HS-5 (cell line): ENCODE measurements at regions not wholly inside any gene's neighbourhood (a gene's known extent, or its start where the extent isn't known, plus 50 kb on each side); places are given as distances from the start of the nearest gene placed in this dataset.

Source experiments
- DNase-seq: peaks from one replicate; pipeline ENCODE4 v3.0.0-alpha.2; 2012; ENCODE audit warnings: low read depth

- no peak for DNase-seq
These were observed 60.1 kb upstream of the RAB4A start for GRCh38 chr1:229210844-229211243.

DNA sequence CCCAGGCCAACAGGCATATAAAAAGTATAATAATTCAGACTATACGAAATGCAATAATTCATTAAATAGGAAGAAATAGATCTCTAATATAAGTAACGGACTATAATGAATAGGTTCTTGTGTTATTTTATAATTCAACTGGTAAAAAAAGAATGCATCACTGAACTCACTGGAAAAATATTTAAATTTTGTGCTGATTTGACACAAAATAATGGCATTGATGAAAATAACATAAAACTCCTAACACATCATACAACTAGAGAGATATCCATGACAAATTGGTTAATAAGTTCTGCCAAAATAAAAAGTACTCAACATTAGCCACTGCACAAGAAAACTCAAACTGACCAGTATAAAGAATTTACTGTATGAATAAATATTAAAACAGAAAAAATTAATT lies 57.1 kb upstream of the RAB4A start:
- no peak for DNase-seq

- no peak for DNase-seq
These were observed 53.2 kb upstream of the RAB4A start for GRCh38 chr1:229217716-229218115.

- DNase-seq = no peak
These were observed 52.3 kb upstream of the RAB4A start for GRCh38 chr1:229218612-229219025.

DNA sequence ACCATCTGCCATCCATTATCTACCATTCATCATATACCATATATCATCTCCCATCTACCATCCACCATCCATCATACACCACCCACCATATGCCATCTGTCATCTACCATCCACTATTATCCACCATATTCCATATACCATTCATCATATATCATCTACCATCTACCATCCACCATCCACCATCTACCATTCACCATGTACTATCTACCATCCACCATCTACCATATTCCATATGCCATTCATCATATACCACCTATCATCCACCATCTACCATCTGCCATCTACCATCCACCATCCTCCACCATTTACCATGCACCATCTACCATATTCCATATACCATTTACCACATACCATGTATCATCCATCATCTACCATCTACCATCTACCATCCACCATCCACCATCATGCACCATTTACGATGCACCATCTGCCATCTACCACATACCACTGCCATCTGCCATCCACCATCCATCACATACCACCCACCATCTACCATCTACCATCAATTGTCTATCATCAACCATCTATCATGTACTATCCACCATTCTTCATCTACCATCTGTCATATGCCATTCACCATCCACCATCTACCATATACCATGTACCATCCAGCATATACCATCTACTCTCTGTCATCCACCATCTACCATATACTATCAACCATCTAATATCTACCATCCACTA lies 50.6 kb upstream of the RAB4A start:
- DNase-seq = no peak

DNA sequence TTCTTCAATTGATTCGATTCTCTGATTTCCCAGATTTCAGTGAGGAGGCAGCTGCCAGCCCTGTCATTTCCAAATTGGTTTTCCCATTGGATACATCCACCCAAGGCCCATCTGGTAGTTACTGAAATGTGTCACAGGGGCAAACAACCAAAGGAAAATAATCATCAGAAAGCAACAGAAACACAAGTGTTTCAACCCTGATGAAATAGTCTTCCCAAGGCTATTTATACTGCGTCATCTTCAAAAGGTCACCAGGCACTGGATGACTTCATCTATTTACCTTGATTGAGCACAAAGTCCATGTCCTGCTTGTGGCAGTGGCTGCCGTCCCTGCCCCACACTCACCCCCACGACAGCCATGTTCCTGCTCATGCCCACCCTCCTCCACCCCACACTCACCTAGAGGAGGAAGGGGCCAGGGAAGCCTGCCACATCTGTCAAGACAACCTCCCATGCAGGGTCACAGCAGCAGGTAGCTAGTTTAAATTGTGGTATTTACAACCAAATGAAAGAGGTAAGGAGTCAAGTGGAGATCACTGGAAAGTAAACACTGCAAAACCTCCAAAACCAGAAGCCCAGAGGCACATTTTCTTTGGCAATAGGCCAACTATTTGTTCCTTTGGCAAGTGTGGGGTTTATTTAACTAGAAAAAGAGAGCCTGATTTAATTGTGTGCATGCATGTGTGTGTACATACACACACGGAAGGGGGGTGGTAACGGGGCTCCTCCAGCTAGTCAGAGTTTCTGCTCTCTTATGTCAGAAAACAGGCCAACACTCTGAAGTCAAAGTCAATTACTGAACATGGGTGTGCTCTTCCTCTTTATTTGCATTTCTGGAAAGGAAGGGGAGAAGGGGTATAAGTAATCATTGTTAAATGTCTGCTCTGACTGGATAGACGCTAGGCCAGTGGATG lies 49.5 kb upstream of the RAB4A start:
- no peak for DNase-seq
